Stimulated activated CD8-positive, alpha-beta memory T cell treated with anti-CD3 and anti-CD28 coated beads, Interleukin-15, amount 100 ng/mL, for 48 hours (primary cell): ENCODE measurements at regions not wholly inside any gene's neighbourhood (a gene's known extent, or its start where the extent isn't known, plus 50 kb on each side); places are given as distances from the start of the nearest gene placed in this dataset.
"Not testable (repeated sequence)": the region's sequence is repeated elsewhere in the genome, so short reads cannot be mapped to it uniquely, and the experiment has no call there.

Experiments used
- DNase-seq, 2 donors: peaks; one replicate each; pipeline ENCODE4 v3.0.0-alpha.2; 2020; ENCODE audit warnings: low read depth in 2 of 2

GRCh38 chr4:29262986-29263385 is 1457.2 kb upstream of the PCDH7 start:
- DNase-seq: no peak

- no peak for DNase-seq
Measured at GRCh38 chr4:29276150-29276549, 1444.0 kb upstream of the PCDH7 start.

GRCh38 chr4:29277381-29277780 is 1442.8 kb upstream of the PCDH7 start:
- DNase-seq: no peak

- no peak for DNase-seq
Measured at GRCh38 chr4:29278585-29278984, 1441.6 kb upstream of the PCDH7 start.

GRCh38 chr4:29289118-29289517 is 1431.1 kb upstream of the PCDH7 start:
- DNase-seq: no peak

- no peak for DNase-seq
Measured at GRCh38 chr4:29295280-29295679, 1424.9 kb upstream of the PCDH7 start.

- no peak for DNase-seq
Measured at GRCh38 chr4:29304595-29304994, 1415.6 kb upstream of the PCDH7 start.

GRCh38 chr4:29307256-29307655 is 1412.9 kb upstream of the PCDH7 start:
- no peak for DNase-seq

- no peak for DNase-seq
Measured at GRCh38 chr4:29307755-29308154, 1412.4 kb upstream of the PCDH7 start.

GRCh38 chr4:29309050-29309449 is 1411.1 kb upstream of the PCDH7 start:
- no peak for DNase-seq

GRCh38 chr4:29310252-29310651 is 1409.9 kb upstream of the PCDH7 start:
- no peak for DNase-seq

- DNase-seq: no peak
Measured at GRCh38 chr4:29311247-29311646, 1408.9 kb upstream of the PCDH7 start.

GRCh38 chr4:29319663-29320340 is 1400.4 kb upstream of the PCDH7 start:
- DNase-seq: no peak

- no peak for DNase-seq
Measured at GRCh38 chr4:29320947-29321620, 1399.1 kb upstream of the PCDH7 start.

GRCh38 chr4:29326004-29326403 is 1394.2 kb upstream of the PCDH7 start:
- no peak for DNase-seq

- no peak for DNase-seq
Measured at GRCh38 chr4:29326816-29327215, 1393.4 kb upstream of the PCDH7 start.

- no peak for DNase-seq
Measured at GRCh38 chr4:29336861-29337260, 1383.3 kb upstream of the PCDH7 start.

GRCh38 chr4:29372971-29373370 is 1347.2 kb upstream of the PCDH7 start:
- no peak for DNase-seq

GRCh38 chr4:29375716-29376115 is 1344.5 kb upstream of the PCDH7 start:
- DNase-seq: no peak

GRCh38 chr4:29378237-29378636 is 1341.9 kb upstream of the PCDH7 start:
- DNase-seq: not testable (repeated sequence)

GRCh38 chr4:29390921-29391320 is 1329.2 kb upstream of the PCDH7 start:
- no peak for DNase-seq

- DNase-seq: no peak
Measured at GRCh38 chr4:29405116-29405515, 1315.1 kb upstream of the PCDH7 start.

GRCh38 chr4:29415771-29416170 is 1304.4 kb upstream of the PCDH7 start:
- DNase-seq: no peak
